Trophoblast cell (in vitro differentiated cells and primary cell): ENCODE measurements at regions not wholly inside any gene's neighbourhood (a gene's known extent, or its start where the extent isn't known, plus 50 kb on each side); places are given as distances from the start of the nearest gene placed in this dataset.

Experiments
- DNase-seq, 2 donors: peaks; one replicate each; pipeline ENCODE4 v3.0.0-alpha.2; 2016
- H2AFZ ChIP-seq: 2 replicates; pipeline ENCODE4 v1.6.1; 2013; ENCODE audit warnings: low read length, moderate library complexity, mild to moderate bottlenecking; ENCODE audit not compliant: insufficient read depth, poor library complexity
- H2AK5ac ChIP-seq: 2 replicates; pipeline ENCODE4 v1.6.1; 2013; ENCODE audit warnings: mild to moderate bottlenecking, low read length
- H2BK120ac ChIP-seq: 2 replicates; pipeline ENCODE4 v1.6.1; 2013; ENCODE audit warnings: low read length, mild to moderate bottlenecking, moderate library complexity; ENCODE audit not compliant: insufficient read depth, poor library complexity
- H2BK12ac ChIP-seq: 2 replicates; pipeline ENCODE4 v1.6.1; 2013; ENCODE audit warnings: mild to moderate bottlenecking, low read length, moderate library complexity
- H2BK5ac ChIP-seq: 2 replicates; pipeline ENCODE4 v1.6.1; 2013; ENCODE audit warnings: low read length, low read depth, moderate library complexity, mild to moderate bottlenecking; ENCODE audit not compliant: poor library complexity
- H3K14ac ChIP-seq: 2 replicates; pipeline ENCODE4 v1.6.1; 2013; ENCODE audit warnings: mild to moderate bottlenecking, low read length
- H3K18ac ChIP-seq: 2 replicates; pipeline ENCODE4 v1.6.1; 2013; ENCODE audit warnings: mild to moderate bottlenecking, low read length
- H3K23ac ChIP-seq: 2 replicates; pipeline ENCODE4 v1.6.1; 2013; ENCODE audit warnings: low read length
- H3K27ac ChIP-seq: 2 replicates; pipeline ENCODE4 v1.5.1; 2013; ENCODE audit warnings: low read depth, mild to moderate bottlenecking, inconsistent platforms, low read length, moderate library complexity
- H3K27me3 ChIP-seq: 2 replicates; pipeline ENCODE4 v1.6.1; 2013; ENCODE audit warnings: inconsistent platforms, mild to moderate bottlenecking, low read length, moderate library complexity; ENCODE audit not compliant: insufficient read depth
- H3K36me3 ChIP-seq, 2 experiments: 1 replicate in 1 of 2; 2 replicates in 1 of 2; pipeline ENCODE4 v1.6.1; 2013; ENCODE audit warnings: low read length in 2 of 2, mild to moderate bottlenecking in 2 of 2, moderate library complexity in 1 of 2; ENCODE audit not compliant: insufficient read depth in 2 of 2, control insufficient read depth in 1 of 2
- H3K4ac ChIP-seq: 2 replicates; pipeline ENCODE4 v1.6.1; 2013; ENCODE audit warnings: low read depth, mild to moderate bottlenecking, low read length, moderate library complexity
- H3K4me1 ChIP-seq, 2 experiments: 1 replicate in 1 of 2; 2 replicates in 1 of 2; pipeline ENCODE4 v1.6.1; 2013; ENCODE audit warnings: low read length in 2 of 2, mild to moderate bottlenecking in 2 of 2, moderate library complexity in 1 of 2; ENCODE audit not compliant: insufficient read depth in 2 of 2, control insufficient read depth in 1 of 2
- H3K4me2 ChIP-seq: 2 replicates; pipeline ENCODE4 v1.6.1; 2013; ENCODE audit warnings: inconsistent platforms, mild to moderate bottlenecking, low read length, moderate library complexity
- H3K4me3 ChIP-seq: 2 replicates; pipeline ENCODE4 v1.5.1; 2013; ENCODE audit warnings: mild to moderate bottlenecking, low read depth, low read length, inconsistent platforms
- H3K79me1 ChIP-seq: one replicate; pipeline ENCODE4 v1.6.1; 2013; ENCODE audit warnings: low read length
- H3K79me2 ChIP-seq: 2 replicates; pipeline ENCODE4 v1.6.1; 2013; ENCODE audit warnings: low read length, mild to moderate bottlenecking; ENCODE audit not compliant: control insufficient read depth, insufficient read depth, poor library complexity
- H3K9ac ChIP-seq: 2 replicates; pipeline ENCODE4 v1.6.1; 2013; ENCODE audit warnings: mild to moderate bottlenecking, low read length
- H3K9me3 ChIP-seq: 2 replicates; pipeline ENCODE4 v1.6.1; 2013; ENCODE audit warnings: low read depth, mild to moderate bottlenecking, control low read depth, inconsistent platforms, low read length; ENCODE audit not compliant: insufficient read depth
- H4K12ac ChIP-seq: 2 replicates; pipeline ENCODE4 v1.6.1; 2013; ENCODE audit warnings: low read depth, mild to moderate bottlenecking, low read length, moderate library complexity
- H4K8ac ChIP-seq: 2 replicates; pipeline ENCODE4 v1.6.1; 2013; ENCODE audit warnings: low read depth, mild to moderate bottlenecking, low read length, moderate library complexity
- H4K91ac ChIP-seq: one replicate; pipeline ENCODE4 v1.6.1; 2013; ENCODE audit warnings: low read depth, mild to moderate bottlenecking, low read length, moderate library complexity
- WGBS: extraction: QIAGEN DNeasy Blood & Tissue Kit; methylation state at CpG from one replicate; pipeline ENCODE4 v1.1.7; 2013; ENCODE audit warnings: missing lambda C conversion rate; ENCODE audit not compliant: insufficient read length, insufficient coverage; ENCODE audit errors: extremely low coverage; 5-methylcytosine and 5-hydroxymethylcytosine counted together

- Histone ChIP-seq H2BK12ac (no peak overlapping the region), H3K4me2 (no peak overlapping the region), H3K4me1 (no peaks in the 10 kb centered on the region), H3K27me3 (no peaks in the 10 kb centered on the region), H4K8ac (no peak overlapping the region), H3K4me3 (no peak overlapping the region), H3K27ac (no peak overlapping the region), H4K91ac (no peak overlapping the region), H3K18ac (no peak overlapping the region), H4K12ac (no peak overlapping the region), H2BK5ac (no peak overlapping the region), H3K4ac (no peak overlapping the region), H3K79me1 (no peaks in the 10 kb centered on the region), H3K14ac (no peak overlapping the region), H2AFZ (no peak overlapping the region), H3K79me2 (no peaks in the 10 kb centered on the region), H3K23ac (no peak overlapping the region), H3K9ac (no peak overlapping the region), H2BK120ac (no peak overlapping the region), H3K9me3 (no peaks in the 10 kb centered on the region), H2AK5ac (no peak overlapping the region), H3K36me3 (no peaks in the 10 kb centered on the region)
- DNase-seq, result no peak
- no CpG with 5 or more reads among the region's 1 CpG for WGBS
Observed at GRCh38 chr11:32039149-32039548, 51.7 kb upstream of the RCN1 start.

- no peak overlapping the region for H3K4me3 ChIP-seq
- no peak overlapping the region for H2AFZ ChIP-seq
- H3K79me2 ChIP-seq, result no peaks in the 10 kb centered on the region
- no peaks in the 10 kb centered on the region for H3K4me1 ChIP-seq
- H3K27ac ChIP-seq, result no peak overlapping the region
- H4K8ac ChIP-seq, result no peak overlapping the region
- H4K91ac ChIP-seq, result no peak overlapping the region
- H2AK5ac ChIP-seq, result no peak overlapping the region
- no peaks in the 10 kb centered on the region for H3K36me3 ChIP-seq
- H3K9ac ChIP-seq, result no peak overlapping the region
- no peak overlapping the region for H4K12ac ChIP-seq
- no peak overlapping the region for H3K4me2 ChIP-seq
- no peaks in the 10 kb centered on the region for H3K27me3 ChIP-seq
- no peak overlapping the region for H3K23ac ChIP-seq
- no peak for DNase-seq
- H2BK5ac ChIP-seq, result no peak overlapping the region
- no peak overlapping the region for H3K14ac ChIP-seq
- no peak overlapping the region for H2BK12ac ChIP-seq
- no peak overlapping the region for H2BK120ac ChIP-seq
- no peaks in the 10 kb centered on the region for H3K79me1 ChIP-seq
- H3K18ac ChIP-seq, result no peak overlapping the region
- no CpG with 5 or more reads among the region's 2 CpGs for WGBS
- no peak overlapping the region for H3K4ac ChIP-seq
- H3K9me3 ChIP-seq, result no peaks in the 10 kb centered on the region
Observed at GRCh38 chr11:32034680-32035079, 56.2 kb upstream of the RCN1 start.

- no peak overlapping the region for H3K18ac ChIP-seq
- WGBS, result no CpG with 5 or more reads among the region's 1 CpG
- H3K27me3 ChIP-seq, result no peaks in the 10 kb centered on the region
- no peak overlapping the region for H2AK5ac ChIP-seq
- no peak overlapping the region for H2BK120ac ChIP-seq
- no peak overlapping the region for H3K4me3 ChIP-seq
- H3K9ac ChIP-seq, result no peak overlapping the region
- H3K79me2 ChIP-seq, result no peaks in the 10 kb centered on the region
- no peak overlapping the region for H2BK12ac ChIP-seq
- no peak for DNase-seq
- no peak overlapping the region for H4K91ac ChIP-seq
- no peak overlapping the region for H2AFZ ChIP-seq
- no peak overlapping the region for H3K4me2 ChIP-seq
- H3K36me3 ChIP-seq, result no peaks in the 10 kb centered on the region
- no peaks in the 10 kb centered on the region for H3K4me1 ChIP-seq
- no peak overlapping the region for H4K8ac ChIP-seq
- H3K23ac ChIP-seq, result no peak overlapping the region
- H3K79me1 ChIP-seq, result no peaks in the 10 kb centered on the region
- H4K12ac ChIP-seq, result no peak overlapping the region
- H3K9me3 ChIP-seq, result no peaks in the 10 kb centered on the region
- no peak overlapping the region for H3K27ac ChIP-seq
- H2BK5ac ChIP-seq, result no peak overlapping the region
- no peak overlapping the region for H3K4ac ChIP-seq
- no peak overlapping the region for H3K14ac ChIP-seq
Observed at GRCh38 chr11:32034149-32034548, 56.7 kb upstream of the RCN1 start.

GRCh38 chr11:32033491-32033890 is 57.4 kb upstream of the RCN1 start:
- Histone ChIP-seq H2BK5ac (no peak overlapping the region), H2BK12ac (no peak overlapping the region), H3K9me3 (no peaks in the 10 kb centered on the region), H2BK120ac (no peak overlapping the region), H3K18ac (no peak overlapping the region), H3K4me2 (no peak overlapping the region), H3K14ac (no peak overlapping the region), H3K79me1 (no peaks in the 10 kb centered on the region), H3K27ac (no peak overlapping the region), H2AFZ (no peak overlapping the region), H3K4ac (no peak overlapping the region), H4K91ac (no peak overlapping the region), H3K23ac (no peak overlapping the region), H4K8ac (no peak overlapping the region), H3K4me1 (no peaks in the 10 kb centered on the region), H4K12ac (no peak overlapping the region), H3K27me3 (no peaks in the 10 kb centered on the region), H3K79me2 (no peaks in the 10 kb centered on the region), H3K9ac (no peak overlapping the region), H2AK5ac (no peak overlapping the region), H3K36me3 (no peaks in the 10 kb centered on the region), H3K4me3 (no peak overlapping the region)
- no CpG with 5 or more reads among the region's 6 CpGs for whole genome bisulfite sequencing
- DNase-seq, result no peak
